Neural cell (in vitro differentiated cells): ENCODE measurements at regions not wholly inside any gene's neighbourhood (a gene's known extent, or its start where the extent isn't known, plus 50 kb on each side); places are given as distances from the start of the nearest gene placed in this dataset.

ENCODE experiments used
- H2AFZ ChIP-seq: fragments of 200-600, 300-800 bp; sonication (generic), shearing (Covaris generic); 2 replicates; pipeline ENCODE4 v1.6.0; 2014; ENCODE audit warnings: low read depth, mild to moderate bottlenecking, antibody characterized with exemption, low read length, moderate library complexity
- H3F3A ChIP-seq: fragments of 200-600 bp; shearing (Covaris generic); 2 replicates; pipeline ENCODE4 v1.6.1; 2016; ENCODE audit warnings: mild to moderate bottlenecking, moderate library complexity, mixed read lengths, antibody characterized with exemption, low read length; ENCODE audit not compliant: insufficient read depth, poor library complexity, severe bottlenecking
- H3K27ac ChIP-seq: fragments of 200-600, 300-800 bp; sonication (generic), shearing (Covaris generic); 2 replicates; pipeline ENCODE4 v1.5.1; 2014; ENCODE audit warnings: mild to moderate bottlenecking, low read length, moderate library complexity
- H3K27me3 ChIP-seq: fragments of 300-800, 200-600 bp; sonication (generic), shearing (Covaris generic); 2 replicates; pipeline ENCODE4 v1.6.0; 2014; ENCODE audit warnings: mild to moderate bottlenecking, low read depth, low read length, moderate library complexity; ENCODE audit not compliant: insufficient read depth
- H3K36me3 ChIP-seq: fragments of 300-800, 200-600 bp; sonication (generic), shearing (Covaris generic); 2 replicates; pipeline ENCODE4 v1.5.1; 2014; ENCODE audit warnings: mild to moderate bottlenecking, antibody characterized with exemption, low read length, moderate library complexity; ENCODE audit not compliant: insufficient read depth
- H3K4me2 ChIP-seq: fragments of 300-800, 200-600 bp; sonication (generic), shearing (Covaris generic); 2 replicates; pipeline ENCODE4 v1.6.0; 2014; ENCODE audit warnings: mild to moderate bottlenecking, low read length
- H3K4me3 ChIP-seq: fragments of 300-800, 200-600 bp; sonication (generic), shearing (Covaris generic); 2 replicates; pipeline ENCODE4 v1.5.1; 2014; ENCODE audit warnings: mild to moderate bottlenecking, low read length, moderate library complexity
- H3K79me2 ChIP-seq: fragments of 200-600 bp; shearing (Covaris generic); replicated peaks from 2 replicates; pipeline ENCODE4 v1.6.0; 2014; ENCODE audit warnings: mild to moderate bottlenecking, low read length, moderate library complexity; ENCODE audit not compliant: insufficient read depth
- H3K9ac ChIP-seq: fragments of 300-800, 200-600 bp; sonication (generic), shearing (Covaris generic); 2 replicates; pipeline ENCODE4 v1.6.1; 2016; ENCODE audit warnings: mild to moderate bottlenecking, low read length, mixed read lengths
- H3K9me2 ChIP-seq: fragments of 200-600 bp; shearing (Covaris generic); 2 replicates; pipeline ENCODE4 v1.6.1; 2016; ENCODE audit warnings: mild to moderate bottlenecking, low read length, mixed read lengths; ENCODE audit not compliant: insufficient read depth
- H3K9me3 ChIP-seq: fragments of 200-600, 300-800 bp; sonication (generic), shearing (Covaris generic); 2 replicates; pipeline ENCODE4 v1.6.1; 2016; ENCODE audit warnings: mild to moderate bottlenecking, mixed run types, low read length, moderate library complexity, mixed read lengths
- H4K20me1 ChIP-seq: fragments of 200-600 bp; shearing (Covaris generic); 2 replicates; pipeline ENCODE4 v1.6.1; 2016; ENCODE audit warnings: mild to moderate bottlenecking, mixed run types; ENCODE audit not compliant: insufficient read depth
- CTCF ChIP-seq: fragments of 450-650 bp; IDR thresholded peaks from 2 replicates; pipeline ENCODE4 v1.5.1; 2014; ENCODE audit warnings: antibody characterized with exemption, mild to moderate bottlenecking, moderate library complexity; ENCODE audit not compliant: poor library complexity, severe bottlenecking
- EP300 ChIP-seq: fragments of 450-650 bp; conservative IDR thresholded peaks from 2 replicates; pipeline ENCODE4 v1.6.1; 2014; ENCODE audit warnings: antibody characterized with exemption, mild to moderate bottlenecking, moderate library complexity; ENCODE audit not compliant: poor library complexity, severe bottlenecking
- EZH2 ChIP-seq: fragments of 200-600, 300-800 bp; shearing (Covaris generic), sonication (generic); IDR thresholded peaks from 2 replicates; pipeline ENCODE4 v1.6.1; 2014; ENCODE audit warnings: antibody characterized with exemption, low read length, borderline replicate concordance, mild to moderate bottlenecking; ENCODE audit not compliant: insufficient read depth, poor library complexity, severe bottlenecking
- MXI1 ChIP-seq: fragments of 450-650 bp; conservative IDR thresholded peaks from 2 replicates; pipeline ENCODE4 v1.6.1; 2014; ENCODE audit warnings: antibody characterized with exemption, mild to moderate bottlenecking; ENCODE audit not compliant: poor library complexity, severe bottlenecking
- POLR2AphosphoS5 ChIP-seq: IDR thresholded peaks from 2 replicates; pipeline ENCODE4 v1.6.1; 2012
- RAD21 ChIP-seq: fragments of 450-650 bp; conservative IDR thresholded peaks from 2 replicates; pipeline ENCODE4 v1.6.1; 2014; ENCODE audit warnings: antibody characterized with exemption, mild to moderate bottlenecking, moderate library complexity
- REST ChIP-seq: IDR thresholded peaks from 2 replicates; pipeline ENCODE4 v1.6.1; 2012; ENCODE audit warnings: borderline replicate concordance
- SMC3 ChIP-seq: fragments of 450-650 bp; conservative IDR thresholded peaks from 2 replicates; pipeline ENCODE4 v1.6.1; 2014; ENCODE audit warnings: antibody characterized with exemption, mild to moderate bottlenecking, moderate library complexity; ENCODE audit not compliant: poor library complexity
- TAF1 ChIP-seq: IDR thresholded peaks from 2 replicates; pipeline ENCODE4 v1.6.1; 2012; ENCODE audit warnings: low read depth

- no peaks in the 10 kb centered on the region for H4K20me1 ChIP-seq
- H3F3A ChIP-seq = no peaks in the 10 kb centered on the region
- no peak overlapping the region for H3K27ac ChIP-seq
- no peak overlapping the region for H3K4me2 ChIP-seq
- H3K9me2 ChIP-seq = no peaks in the 10 kb centered on the region
- no peaks in the 10 kb centered on the region for H3K27me3 ChIP-seq
- TF ChIP-seq EP300 = no peak
- TF ChIP-seq SMC3 = no peak
- TF ChIP-seq TAF1 = no peak
- TF ChIP-seq MXI1 = no peak
- no peak for TF ChIP-seq POLR2AphosphoS5
- TF ChIP-seq CTCF = no peak
- no peak for TF ChIP-seq RAD21
- no peak for TF ChIP-seq REST
- no peak for TF ChIP-seq EZH2
- H3K4me3 ChIP-seq = no peak overlapping the region
- H3K9me3 ChIP-seq = no peaks in the 10 kb centered on the region
- H3K79me2 ChIP-seq = no peaks in the 10 kb centered on the region
- H3K36me3 ChIP-seq = no peaks in the 10 kb centered on the region
- H3K9ac ChIP-seq = no peak overlapping the region
- H2AFZ ChIP-seq = no peak overlapping the region
Measured at GRCh38 chr9:110133608-110134210, 74.2 kb downstream of the C9orf152 start.

- H3K27me3 ChIP-seq = no peaks in the 10 kb centered on the region
- no peak for TF ChIP-seq MXI1
- TF ChIP-seq TAF1 = no peak
- no peak for TF ChIP-seq REST
- no peak for TF ChIP-seq POLR2AphosphoS5
- no peak for TF ChIP-seq RAD21
- no peak for TF ChIP-seq SMC3
- TF ChIP-seq EP300 = no peak
- TF ChIP-seq EZH2 = no peak
- no peak for TF ChIP-seq CTCF
- no peak overlapping the region for H3K4me2 ChIP-seq
- H4K20me1 ChIP-seq = no peaks in the 10 kb centered on the region
- no peak overlapping the region for H3K4me3 ChIP-seq
- no peaks in the 10 kb centered on the region for H3K9me3 ChIP-seq
- H3K9me2 ChIP-seq = no peaks in the 10 kb centered on the region
- no peak overlapping the region for H3K27ac ChIP-seq
- H3F3A ChIP-seq = no peaks in the 10 kb centered on the region
- H3K79me2 ChIP-seq = no peaks in the 10 kb centered on the region
- H3K9ac ChIP-seq = no peak overlapping the region
- no peaks in the 10 kb centered on the region for H3K36me3 ChIP-seq
- H2AFZ ChIP-seq = no peak overlapping the region
Measured at GRCh38 chr9:110135846-110136245, 72.1 kb downstream of the C9orf152 start.
